Fibroblast of lung (primary cell): ENCODE measurements at regions not wholly inside any gene's neighbourhood (a gene's known extent, or its start where the extent isn't known, plus 50 kb on each side); places are given as distances from the start of the nearest gene placed in this dataset.

Experiments
- DNase-seq, 2 donors: peaks; one replicate each; pipeline versions ENCODE4 v3.0.0 to v3.0.0-alpha.2; 2010; ENCODE audit warnings: low read depth in 2 of 2
- H2AFZ ChIP-seq: 2 replicates; pipeline ENCODE4 v1.5.1; 2012; ENCODE audit warnings: low read length, control low read depth, inconsistent platforms
- H3K27ac ChIP-seq: 2 replicates; pipeline ENCODE4 v1.5.1; 2011; ENCODE audit warnings: low read length, control low read depth; ENCODE audit not compliant: insufficient read depth
- H3K27me3 ChIP-seq: 2 replicates; pipeline ENCODE4 v1.5.1; 2011; ENCODE audit warnings: mild to moderate bottlenecking, low read length; ENCODE audit not compliant: control insufficient read depth, insufficient read depth
- H3K36me3 ChIP-seq: 2 replicates; pipeline ENCODE4 v1.5.1; 2011; ENCODE audit warnings: low read length; ENCODE audit not compliant: control insufficient read depth, insufficient read depth
- H3K4me1 ChIP-seq: 2 replicates; pipeline ENCODE4 v1.5.1; 2011; ENCODE audit warnings: low read length; ENCODE audit not compliant: control insufficient read depth, insufficient read depth; ENCODE audit errors: extremely low read depth
- H3K4me2 ChIP-seq: 2 replicates; pipeline ENCODE4 v1.5.1; 2011; ENCODE audit warnings: low read length, control low read depth; ENCODE audit not compliant: insufficient read depth; ENCODE audit errors: extremely low read depth
- H3K4me3 ChIP-seq, 4 experiments: fragments of 200-600 bp in 1 of 4; sonication (generic) in 1 of 4; replicated peaks in 1 of 4; 2 replicates each; pipeline ENCODE4 v1.5.1; 2011 to 2016; ENCODE audit warnings: low read length in 4 of 4, low read depth in 3 of 4, mild to moderate bottlenecking in 3 of 4, control low read depth in 2 of 4, inconsistent platforms in 1 of 4, mixed read lengths in 1 of 4; ENCODE audit not compliant: insufficient read depth in 1 of 4; ENCODE audit errors: control extremely low read depth in 1 of 4
- H3K79me2 ChIP-seq: 2 replicates; pipeline ENCODE4 v1.5.1; 2012; ENCODE audit warnings: mild to moderate bottlenecking, low read length, inconsistent platforms; ENCODE audit not compliant: control insufficient read depth, insufficient read depth
- H3K9ac ChIP-seq: 2 replicates; pipeline ENCODE4 v1.5.1; 2011; ENCODE audit warnings: mild to moderate bottlenecking, low read length, control low read depth; ENCODE audit not compliant: insufficient read depth
- H3K9me3 ChIP-seq: 2 replicates; pipeline ENCODE4 v1.5.1; 2012; ENCODE audit warnings: low read depth, low read length; ENCODE audit not compliant: control insufficient read depth, insufficient read depth
- H4K20me1 ChIP-seq: 2 replicates; pipeline ENCODE4 v1.5.1; 2011; ENCODE audit warnings: low read length; ENCODE audit not compliant: control insufficient read depth, insufficient read depth; ENCODE audit errors: extremely low read depth
- CTCF ChIP-seq, 2 donors: IDR thresholded peaks in 1 of 2; conservative IDR thresholded peaks in 1 of 2; 1 replicate in 1 of 2; 2 replicates in 1 of 2; pipeline ENCODE4 v1.5.1; 2011 to 2012; ENCODE audit warnings: low read length in 2 of 2, control low read depth in 1 of 2, inconsistent platforms in 1 of 2, low read depth in 1 of 2, mild to moderate bottlenecking in 1 of 2
- EZH2 ChIP-seq: IDR thresholded peaks from 2 replicates; pipeline ENCODE4 v1.5.1; 2012; ENCODE audit warnings: low read length, control low read depth, mild to moderate bottlenecking; ENCODE audit errors: missing control alignments

GRCh38 chr3:72099326-72100079 is 314.6 kb upstream of the PROK2 start:
- H3K4me2 ChIP-seq = no peak overlapping the region
- TF ChIP-seq CTCF (conservative IDR thresholded peaks at IDR 0.05 in 1 of 2, IDR thresholded peaks at IDR 0.05 in 1 of 2; ENCODE audit: low read depth in 1 of 2, low read length in 2 of 2) (no peak), EZH2 (no peak)

GRCh38 chr3:72097053-72097452 is 312.1 kb upstream of the PROK2 start:
- no peak overlapping the region for H3K4me3 ChIP-seq
- H3K9ac ChIP-seq = no peak overlapping the region
- DNase-seq = no peak
- H3K9me3 ChIP-seq = no peaks in the 10 kb centered on the region
- no peaks in the 10 kb centered on the region for H3K79me2 ChIP-seq
- no peaks in the 10 kb centered on the region for H3K4me1 ChIP-seq
- H2AFZ ChIP-seq = no peak overlapping the region
- no peak overlapping the region for H3K4me2 ChIP-seq
- no peak for TF ChIP-seq EZH2
- no peak for TF ChIP-seq CTCF (conservative IDR thresholded peaks at IDR 0.05 in 1 of 2, IDR thresholded peaks at IDR 0.05 in 1 of 2; ENCODE audit: low read depth in 1 of 2, low read length in 2 of 2)
- H3K36me3 ChIP-seq = no peaks in the 10 kb centered on the region
- peaks cover 16% of the 10 kb centered on the region for H3K27me3 ChIP-seq
- H3K27ac ChIP-seq = no peak overlapping the region
- no peaks in the 10 kb centered on the region for H4K20me1 ChIP-seq

More at GRCh38 chr3:72099326-72100079, 314.6 kb upstream of the PROK2 start:
- DNase-seq = no peak
- H4K20me1 ChIP-seq = no peaks in the 10 kb centered on the region
- no peak overlapping the region for H3K4me3 ChIP-seq
- no peaks in the 10 kb centered on the region for H3K9me3 ChIP-seq
- no peak overlapping the region for H2AFZ ChIP-seq
- no peaks in the 10 kb centered on the region for H3K4me1 ChIP-seq
- no peak overlapping the region for H3K9ac ChIP-seq
- H3K79me2 ChIP-seq = no peaks in the 10 kb centered on the region
- H3K36me3 ChIP-seq = no peaks in the 10 kb centered on the region
- H3K27ac ChIP-seq = no peak overlapping the region
- H3K27me3 ChIP-seq = peaks cover 13% of the 10 kb centered on the region

GRCh38 chr3:72095521-72095920 is 310.6 kb upstream of the PROK2 start:
- Histone ChIP-seq H3K4me2 (no peak overlapping the region), H3K27ac (no peak overlapping the region), H3K4me3 (no peak overlapping the region), H3K4me1 (no peaks in the 10 kb centered on the region), H3K9ac (no peak overlapping the region), H3K27me3 (peaks cover 13% of the 10 kb centered on the region), H2AFZ (no peak overlapping the region), H3K36me3 (no peaks in the 10 kb centered on the region), H3K79me2 (no peaks in the 10 kb centered on the region), H4K20me1 (no peaks in the 10 kb centered on the region), H3K9me3 (no peaks in the 10 kb centered on the region)
- no peak for TF ChIP-seq CTCF (conservative IDR thresholded peaks at IDR 0.05 in 1 of 2, IDR thresholded peaks at IDR 0.05 in 1 of 2; ENCODE audit: low read depth in 1 of 2, low read length in 2 of 2)
- TF ChIP-seq EZH2 = no peak
- no peak for DNase-seq
